HG02763 (cell line): ENCODE measurements at regions not wholly inside any gene's neighbourhood (a gene's known extent, or its start where the extent isn't known, plus 50 kb on each side); places are given as distances from the start of the nearest gene placed in this dataset.
A peak's percentile ranks its signal among the peaks of the same experiment; 100 is the strongest.

Source experiments
- ATAC-seq: cut with Tn5 transposase; IDR thresholded peaks from one replicate; pipeline ENCODE4 v1.9.1; 2021; ENCODE audit warnings: mild to moderate bottlenecking, moderate library complexity; ENCODE audit not compliant: unreplicated experiment

GRCh38 chr7:85471740-85472139 lies 284.9 kb upstream of the SEMA3D start:
- ATAC-seq: peak; percentile 40

GRCh38 chr7:85471307-85471706 lies 284.5 kb upstream of the SEMA3D start:
- no peak for ATAC-seq

- ATAC-seq: no peak
These were observed 282.7 kb upstream of the SEMA3D start for GRCh38 chr7:85469446-85470010.

GRCh38 chr7:85464042-85464651 lies 277.3 kb upstream of the SEMA3D start:
- ATAC-seq: no peak

- no peak for ATAC-seq
These were observed 275.8 kb upstream of the SEMA3D start for GRCh38 chr7:85462671-85463070.

GRCh38 chr7:85457911-85458310 lies 271.1 kb upstream of the SEMA3D start:
- no peak for ATAC-seq

GRCh38 chr7:85456254-85456653 lies 269.4 kb upstream of the SEMA3D start:
- no peak for ATAC-seq

- no peak for ATAC-seq
These were observed 268.0 kb upstream of the SEMA3D start for GRCh38 chr7:85454904-85455303.

GRCh38 chr7:85452674-85453073 lies 265.8 kb upstream of the SEMA3D start:
- no peak for ATAC-seq

- ATAC-seq: no peak
These were observed 262.6 kb upstream of the SEMA3D start for GRCh38 chr7:85449478-85449877.

- no peak for ATAC-seq
These were observed 260.1 kb upstream of the SEMA3D start for GRCh38 chr7:85447004-85447403.

- no peak for ATAC-seq
These were observed 239.7 kb upstream of the SEMA3D start for GRCh38 chr7:85426487-85426960.

GRCh38 chr7:85424298-85424697 lies 237.4 kb upstream of the SEMA3D start:
- ATAC-seq: no peak

GRCh38 chr7:85423209-85423895 lies 236.5 kb upstream of the SEMA3D start:
- ATAC-seq: no peak

GRCh38 chr7:85415743-85416142 lies 228.9 kb upstream of the SEMA3D start:
- no peak for ATAC-seq

- ATAC-seq: no peak
These were observed 226.9 kb upstream of the SEMA3D start for GRCh38 chr7:85413718-85414117.

- no peak for ATAC-seq
These were observed 226.1 kb upstream of the SEMA3D start for GRCh38 chr7:85412912-85413311.

- ATAC-seq: no peak
These were observed 220.5 kb upstream of the SEMA3D start for GRCh38 chr7:85407391-85407790.

GRCh38 chr7:85405016-85405902 lies 218.4 kb upstream of the SEMA3D start:
- no peak for ATAC-seq

- ATAC-seq: no peak
These were observed 209.8 kb upstream of the SEMA3D start for GRCh38 chr7:85396676-85397075.

- ATAC-seq: no peak
These were observed 205.9 kb upstream of the SEMA3D start for GRCh38 chr7:85392789-85393188.
